NCI-H748 (cell line): ENCODE measurements at regions not wholly inside any gene's neighbourhood (a gene's known extent, or its start where the extent isn't known, plus 50 kb on each side); places are given as distances from the start of the nearest gene placed in this dataset.

ENCODE experiments used
- DNase-seq: peaks from one replicate; lab custom pipeline; 2025; ENCODE audit not compliant: unreplicated experiment; lab: John Stamatoyannopoulos, UW

GRCh38 chr3:151935446-151935845 is 62.0 kb downstream of the SUCNR1 start:
- DNase-seq, result no peak

- DNase-seq, result no peak
Measured at GRCh38 chr3:151940481-151940880, 67.0 kb downstream of the SUCNR1 start.

DNA sequence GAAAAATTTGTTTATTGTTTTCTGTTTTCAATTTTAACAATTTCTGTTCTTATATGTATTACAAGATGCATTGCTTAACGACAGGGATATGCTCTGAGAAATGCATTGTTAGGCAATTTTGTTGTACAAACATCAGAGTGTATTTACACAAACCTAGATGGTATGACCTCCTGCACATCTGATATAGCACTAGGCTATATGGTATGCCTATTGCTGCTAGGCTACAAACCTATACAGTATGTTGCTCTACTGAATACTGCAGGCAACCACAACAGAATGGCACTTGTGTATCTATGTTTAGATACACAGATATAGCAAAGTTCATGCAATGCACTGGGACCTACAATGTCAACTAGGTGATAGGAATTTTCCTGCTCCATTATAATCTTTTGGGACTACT is 70.1 kb downstream of the SUCNR1 start:
- DNase-seq, result no peak

DNA sequence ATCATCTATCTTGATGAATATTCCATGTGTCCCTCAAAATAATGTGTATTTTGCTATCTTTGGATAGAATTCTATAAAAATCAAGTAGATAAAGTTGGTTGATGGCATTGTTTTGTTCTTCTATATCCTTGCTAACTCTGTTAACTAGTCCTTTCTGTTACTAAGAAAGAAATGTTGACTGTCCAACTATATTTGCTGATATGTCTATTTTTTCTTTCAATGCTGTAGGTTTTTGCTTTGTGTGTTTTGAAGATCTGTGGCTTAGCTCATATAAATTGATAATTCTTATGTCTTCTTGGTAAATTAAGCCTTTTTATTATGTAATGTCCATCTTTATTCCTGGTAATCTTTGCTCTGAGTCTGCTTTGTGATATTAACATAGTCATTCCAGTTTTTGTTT is 70.9 kb downstream of the SUCNR1 start:
- DNase-seq, result no peak

DNA sequence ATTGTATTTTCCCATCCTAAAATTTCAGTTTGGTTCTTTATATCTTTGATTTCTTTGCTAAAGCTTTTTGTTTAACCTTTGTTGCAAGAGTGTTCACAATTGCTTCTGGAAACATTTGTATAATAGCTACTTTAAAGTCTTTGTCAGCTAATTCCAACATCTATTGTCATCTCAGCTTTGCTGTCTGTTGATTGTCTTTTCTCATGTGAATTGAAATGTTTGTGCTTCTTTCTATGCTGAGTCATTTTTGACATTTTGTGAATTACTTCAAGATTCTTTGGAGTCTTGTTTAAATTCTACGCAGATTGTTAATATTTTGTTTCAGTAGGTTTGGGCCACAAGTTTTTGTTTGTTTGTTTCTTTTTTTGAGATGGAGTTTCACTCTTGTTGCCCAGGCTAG is 73.2 kb downstream of the SUCNR1 start:
- no peak for DNase-seq

DNA sequence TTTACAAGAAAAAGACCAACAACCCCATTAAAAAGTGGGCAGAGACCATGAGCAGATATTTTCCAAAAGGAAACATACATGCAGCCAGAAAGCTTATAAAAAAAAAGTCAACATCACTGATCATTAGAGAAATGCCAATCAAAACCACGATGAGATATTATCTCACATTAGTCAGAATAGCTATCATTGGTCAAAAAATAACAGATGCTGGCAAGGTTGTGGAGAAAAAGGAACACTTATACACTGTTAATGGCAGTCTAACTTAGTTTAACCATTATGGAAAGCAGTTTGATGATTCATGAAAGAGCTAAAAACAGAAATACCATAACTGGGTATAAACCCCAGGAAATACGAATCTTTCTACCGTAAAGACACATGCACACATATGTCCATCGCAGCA is 76.3 kb downstream of the SUCNR1 start:
- no peak for DNase-seq

DNA sequence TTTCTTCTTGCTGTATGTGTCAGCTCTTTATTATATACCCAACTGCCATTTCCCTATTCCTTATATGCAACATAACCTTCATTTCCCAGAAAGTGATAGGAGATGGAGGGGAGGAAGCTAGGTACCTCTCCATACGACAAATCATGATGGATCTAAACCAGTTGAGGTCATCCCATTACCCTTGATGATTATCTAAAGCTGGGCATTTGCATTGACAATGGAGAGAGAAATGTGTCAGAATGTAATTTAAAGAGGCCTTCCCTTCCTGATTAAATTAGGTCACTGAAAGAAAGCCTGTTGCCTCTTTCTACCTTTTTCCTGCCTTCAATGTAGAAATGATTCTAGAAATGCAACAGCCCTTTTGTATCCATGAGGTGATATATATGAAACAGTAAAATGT is 81.9 kb downstream of the SUCNR1 start:
- no peak for DNase-seq

DNA sequence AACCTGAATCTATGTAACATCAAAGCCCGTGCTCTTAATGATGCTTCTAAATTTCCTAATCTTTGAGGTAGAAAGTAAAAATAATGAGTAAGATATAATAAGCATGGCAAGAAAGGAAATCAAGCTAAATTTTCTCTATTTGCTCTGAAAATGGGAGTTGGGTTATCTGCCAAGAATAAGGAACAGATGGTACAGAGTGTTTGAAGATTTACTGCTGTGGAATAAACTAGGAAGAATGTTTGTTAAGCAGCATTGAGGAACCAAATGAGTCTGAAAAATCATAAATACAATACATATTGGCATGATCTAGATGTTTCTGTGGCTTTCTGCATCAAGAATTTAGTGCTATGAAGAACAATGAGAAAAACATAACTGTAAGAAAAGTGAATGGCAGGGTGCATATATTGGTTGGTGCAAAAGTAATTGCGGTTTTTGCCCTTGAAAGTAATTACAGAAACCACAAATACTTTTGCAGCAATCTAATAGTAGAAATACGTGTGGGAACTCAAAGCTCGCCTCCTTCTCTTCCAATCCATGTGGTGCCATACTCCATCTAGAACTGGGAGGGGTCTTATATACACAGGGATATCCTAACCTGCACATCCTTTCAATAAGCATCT is 87.6 kb downstream of the SUCNR1 start:
- no peak for DNase-seq

GRCh38 chr3:151962352-151962751 is 88.9 kb downstream of the SUCNR1 start:
- DNase-seq, result no peak

- DNase-seq, result no peak
Measured at GRCh38 chr3:151962912-151963311, 89.5 kb downstream of the SUCNR1 start.

GRCh38 chr3:151964743-151965142 is 91.3 kb downstream of the SUCNR1 start:
- DNase-seq, result no peak

DNA sequence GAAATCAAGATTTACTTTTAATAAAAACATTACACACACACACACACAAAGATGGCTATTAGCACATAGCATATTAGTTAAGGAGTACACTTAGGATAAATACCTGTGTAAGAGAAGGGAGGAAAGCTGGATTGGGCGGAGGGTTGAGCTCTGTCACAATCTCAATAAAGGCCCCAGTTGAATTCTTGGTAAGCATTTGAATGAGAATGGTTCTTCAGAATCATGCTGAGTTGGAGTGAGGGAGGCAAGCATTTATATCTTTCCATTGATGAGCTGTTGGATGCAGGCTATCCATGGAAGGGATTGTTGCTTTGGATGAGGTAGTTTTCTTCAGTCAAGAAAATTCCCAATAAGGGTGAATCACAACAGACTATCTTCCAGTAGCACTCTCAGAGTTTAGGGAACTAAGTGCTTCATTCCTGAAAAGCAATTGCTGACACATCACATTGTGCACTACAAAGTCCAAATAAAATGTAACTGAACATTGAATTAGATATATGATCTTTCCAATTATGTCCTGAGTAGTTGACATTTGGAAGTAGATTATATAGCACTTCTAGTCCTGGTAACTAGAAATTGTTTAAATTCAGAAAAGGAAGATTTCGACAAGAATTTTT is 95.7 kb downstream of the SUCNR1 start:
- no peak for DNase-seq

DNA sequence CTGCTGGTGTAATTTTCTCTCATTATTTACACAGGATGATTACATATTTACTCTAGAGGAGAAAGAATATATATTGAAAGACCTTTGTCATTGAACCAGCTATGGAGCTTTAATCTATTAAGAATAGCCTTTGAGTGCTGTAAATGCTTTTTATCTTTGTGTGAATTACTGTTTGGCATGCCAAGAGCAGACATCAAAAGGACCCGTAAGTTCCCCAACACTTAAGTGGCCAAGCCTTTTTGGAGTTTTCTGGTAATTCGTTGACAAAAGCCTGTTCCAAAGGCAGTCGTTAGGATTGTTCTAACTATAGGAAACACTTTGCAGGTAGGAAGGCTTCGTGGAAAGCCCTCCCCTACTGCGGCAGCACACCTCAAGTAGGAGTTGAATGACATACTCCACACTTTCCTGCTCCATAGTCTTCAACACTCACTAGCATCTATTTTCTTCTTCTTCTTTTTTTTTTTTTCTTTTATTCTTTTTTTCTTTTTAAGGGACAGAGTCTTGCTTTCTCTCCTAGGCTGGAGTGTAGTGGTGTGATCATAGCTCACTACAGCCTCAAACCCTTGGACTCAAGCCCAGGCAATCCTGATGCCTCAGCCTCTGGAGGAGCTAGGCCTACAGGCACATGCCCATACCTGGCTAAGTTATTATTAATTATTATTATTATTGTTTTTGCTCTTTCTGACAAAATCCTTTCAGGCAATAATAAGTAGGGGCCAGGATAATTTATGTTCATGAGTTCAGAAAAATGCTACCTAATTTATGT is 98.6 kb downstream of the SUCNR1 start:
- peak; percentile 86 for DNase-seq

GRCh38 chr3:151974067-151974466 is 100.6 kb downstream of the SUCNR1 start:
- DNase-seq, result no peak

DNA sequence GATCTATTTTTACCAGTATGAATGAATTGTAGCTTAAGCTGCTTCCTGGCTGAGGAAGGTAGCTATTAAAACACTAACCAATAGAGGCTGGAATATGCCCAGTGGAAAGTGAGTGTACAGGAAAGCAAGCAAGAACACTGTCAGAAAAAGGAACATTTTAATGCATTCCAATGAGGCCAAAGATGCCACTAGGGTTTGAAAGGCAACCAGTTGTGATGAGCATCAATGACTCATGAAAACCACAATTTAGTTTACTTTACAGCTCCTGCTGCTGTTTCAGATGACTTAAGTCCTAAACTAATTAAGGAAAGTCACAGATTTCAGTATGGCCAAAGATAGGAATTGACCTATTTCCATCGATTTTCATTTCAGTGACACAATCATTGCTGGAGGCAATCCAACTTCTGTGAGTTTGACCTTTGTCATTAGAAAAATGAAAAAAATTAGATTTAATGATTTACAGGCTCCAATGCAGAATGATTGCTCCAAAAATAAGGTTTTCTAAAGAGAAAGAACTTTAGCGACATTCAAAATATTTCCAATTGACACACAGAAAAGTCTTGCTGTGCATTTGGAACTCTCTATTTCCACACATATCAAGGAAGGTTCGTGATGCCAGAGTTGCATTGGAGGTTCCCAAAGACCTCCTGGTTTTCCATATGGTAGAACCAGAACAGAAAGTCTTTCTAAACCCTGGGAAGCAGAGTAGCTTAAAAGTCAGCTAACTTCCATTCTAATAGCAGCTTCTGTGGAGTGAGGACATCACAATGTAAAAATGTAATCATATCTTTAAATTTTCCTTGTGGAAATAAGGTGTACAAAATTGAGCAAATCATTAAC is 103.0 kb downstream of the SUCNR1 start:
- no peak for DNase-seq

DNA sequence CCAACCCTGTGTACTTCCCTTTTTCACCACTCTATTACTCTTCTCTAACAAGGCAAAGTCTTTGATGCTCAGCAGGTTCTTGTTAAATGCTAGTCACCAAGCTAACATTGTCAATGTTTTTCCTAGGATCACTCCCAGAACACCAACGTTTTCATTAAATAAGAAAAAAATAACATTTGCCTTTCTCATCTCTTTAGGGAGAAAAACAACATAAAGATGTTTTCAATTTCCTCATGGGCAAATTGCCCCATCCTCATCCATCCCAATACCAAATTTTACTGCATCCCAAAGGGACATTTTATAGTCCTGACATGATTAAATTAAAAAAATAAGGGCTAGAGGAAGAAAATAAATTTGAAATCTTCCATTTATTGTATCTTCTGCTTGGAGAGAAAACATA is 106.5 kb downstream of the SUCNR1 start:
- no peak for DNase-seq

GRCh38 chr3:151983538-151983937 is 110.1 kb downstream of the SUCNR1 start:
- no peak for DNase-seq

GRCh38 chr3:151985787-151986430 is 112.5 kb downstream of the SUCNR1 start:
- DNase-seq, result no peak

DNA sequence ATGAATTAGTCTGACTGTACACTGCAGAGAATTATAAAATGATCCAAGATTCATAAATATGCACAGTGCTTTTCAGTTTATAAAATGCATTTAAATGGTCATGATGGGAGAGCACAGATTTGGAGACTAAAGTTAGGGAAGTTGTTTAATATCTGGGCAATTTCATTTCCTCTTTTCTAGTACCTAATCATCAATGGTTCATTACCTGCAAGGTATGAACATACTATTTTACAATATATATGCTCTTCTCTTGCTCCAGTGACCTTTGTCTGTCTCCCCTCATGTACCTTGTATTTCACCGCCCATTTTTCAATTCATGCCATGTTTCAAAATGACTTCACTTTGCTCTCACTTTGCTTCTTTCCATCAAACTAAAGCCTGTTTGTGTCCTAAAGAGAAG is 114.5 kb downstream of the SUCNR1 start:
- DNase-seq, result no peak

- no peak for DNase-seq
Measured at GRCh38 chr3:151989621-151990020, 116.2 kb downstream of the SUCNR1 start.
